OCI-LY1 (cell line): ENCODE measurements at regions not wholly inside any gene's neighbourhood (a gene's known extent, or its start where the extent isn't known, plus 50 kb on each side); places are given as distances from the start of the nearest gene placed in this dataset.

Experiments used
- H2AFZ ChIP-seq: fragments of 200-600 bp; sonication (generic), shearing (Covaris generic); 2 replicates; pipeline ENCODE4 v1.6.0; 2014; ENCODE audit warnings: antibody characterized with exemption, mild to moderate bottlenecking, low read length
- H3F3A ChIP-seq: fragments of 200-600 bp; sonication (generic), shearing (Covaris generic); 2 replicates; pipeline ENCODE4 v1.6.0; 2014; ENCODE audit warnings: mild to moderate bottlenecking, antibody characterized with exemption, low read length, moderate library complexity; ENCODE audit not compliant: insufficient read depth
- H3K27ac ChIP-seq: fragments of 200-600 bp; sonication (generic); 2 replicates; pipeline ENCODE4 v1.5.1; 2014; ENCODE audit warnings: low read length, mixed run types, mild to moderate bottlenecking, low read depth; ENCODE audit not compliant: poor library complexity, severe bottlenecking
- H3K27me3 ChIP-seq: fragments of 200-600 bp; sonication (generic); 2 replicates; pipeline ENCODE4 v1.6.0; 2014; ENCODE audit warnings: antibody characterized with exemption, mild to moderate bottlenecking, low read length, moderate library complexity; ENCODE audit not compliant: insufficient read depth
- H3K36me3 ChIP-seq: fragments of 200-600 bp; sonication (generic); 2 replicates; pipeline ENCODE4 v1.6.1; 2014; ENCODE audit warnings: mild to moderate bottlenecking, antibody characterized with exemption, low read length, moderate library complexity, mixed read lengths; ENCODE audit not compliant: insufficient read depth
- H3K4me1 ChIP-seq: fragments of 200-600 bp; sonication (generic); 2 replicates; pipeline ENCODE4 v1.5.1; 2014; ENCODE audit warnings: mild to moderate bottlenecking, low read length, moderate library complexity; ENCODE audit not compliant: insufficient read depth, severe bottlenecking
- H3K4me2 ChIP-seq: fragments of 200-600 bp; sonication (generic), shearing (Covaris generic); 2 replicates; pipeline ENCODE4 v1.6.1; 2014; ENCODE audit warnings: low read length
- H3K4me3 ChIP-seq: fragments of 200-600 bp; sonication (generic); 2 replicates; pipeline ENCODE4 v1.5.1; 2014; ENCODE audit warnings: low read length, low read depth, mild to moderate bottlenecking, mixed read lengths; ENCODE audit not compliant: poor library complexity, severe bottlenecking
- H3K79me2 ChIP-seq: fragments of 200-600 bp; shearing (Covaris generic); 2 replicates; pipeline ENCODE4 v1.6.1; 2016; ENCODE audit warnings: mixed run types, low read length, mixed read lengths; ENCODE audit not compliant: insufficient read depth
- H3K9ac ChIP-seq: fragments of 200-600 bp; sonication (generic), shearing (Covaris generic); 2 replicates; pipeline ENCODE4 v1.6.1; 2014; ENCODE audit warnings: mild to moderate bottlenecking, low read length, mixed read lengths
- H3K9me2 ChIP-seq: fragments of 200-600 bp; sonication (generic), shearing (Covaris generic); 2 replicates; pipeline ENCODE4 v1.6.1; 2014; ENCODE audit warnings: low read depth, mild to moderate bottlenecking, low read length, mixed read lengths
- H3K9me3 ChIP-seq: fragments of 200-600 bp; shearing (Covaris generic); 2 replicates; pipeline ENCODE4 v1.6.1; 2014; ENCODE audit warnings: low read length, mixed read lengths
- H4K20me1 ChIP-seq: fragments of 200-600 bp; sonication (generic), shearing (Covaris generic); 2 replicates; pipeline ENCODE4 v1.6.0; 2016; ENCODE audit warnings: mild to moderate bottlenecking, low read length; ENCODE audit not compliant: insufficient read depth
- EZH2 ChIP-seq: fragments of 200-600 bp; sonication (generic), shearing (Covaris generic); IDR thresholded peaks from 2 replicates; pipeline ENCODE4 v1.8.0; 2017; ENCODE audit warnings: borderline replicate concordance, mixed run types, mild to moderate bottlenecking, antibody characterized with exemption, low read length, moderate library complexity, mixed read lengths
- TF ChIP-seq, protein P1 (sequence below): fragments of 200-600 bp; sonication (generic), shearing (Covaris generic); IDR thresholded peaks from 2 replicates; pipeline ENCODE4 v1.5.1; 2017; ENCODE audit warnings: mild to moderate bottlenecking, antibody characterized with exemption, low read length, moderate library complexity, mixed read lengths

DNA sequence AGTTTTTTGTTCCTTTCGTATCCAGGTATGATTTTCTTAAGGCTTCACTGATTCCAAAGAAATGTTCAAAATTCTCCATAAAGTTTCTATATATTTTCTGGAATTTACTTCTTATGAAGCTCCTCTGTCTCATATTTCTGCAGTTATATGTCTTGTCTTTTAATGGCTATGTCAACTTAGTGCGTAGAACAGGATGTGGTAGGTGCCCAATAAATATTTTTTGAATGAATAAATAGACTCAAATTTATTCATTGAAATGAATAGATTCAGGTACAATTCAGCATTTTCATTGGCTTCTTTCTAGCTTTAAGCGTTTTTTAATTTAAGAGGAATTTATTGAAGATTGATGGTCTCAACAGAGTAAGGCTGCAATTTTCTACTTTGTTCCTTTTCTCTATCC is 231.9 kb upstream of the BOD1L1 start:
- Histone ChIP-seq H2AFZ (no peak overlapping the region), H3K9ac (no peak overlapping the region), H3K4me3 (no peak overlapping the region), H3K27me3 (no peaks in the 10 kb centered on the region), H3K9me2 (no peaks in the 10 kb centered on the region), H3K4me1 (no peaks in the 10 kb centered on the region), H4K20me1 (no peaks in the 10 kb centered on the region), H3K79me2 (no peaks in the 10 kb centered on the region), H3K9me3 (no peaks in the 10 kb centered on the region), H3K36me3 (no peaks in the 10 kb centered on the region), H3K27ac (no peak overlapping the region), H3F3A (no peaks in the 10 kb centered on the region), H3K4me2 (no peak overlapping the region)
- TF ChIP-seq, protein P1, sequence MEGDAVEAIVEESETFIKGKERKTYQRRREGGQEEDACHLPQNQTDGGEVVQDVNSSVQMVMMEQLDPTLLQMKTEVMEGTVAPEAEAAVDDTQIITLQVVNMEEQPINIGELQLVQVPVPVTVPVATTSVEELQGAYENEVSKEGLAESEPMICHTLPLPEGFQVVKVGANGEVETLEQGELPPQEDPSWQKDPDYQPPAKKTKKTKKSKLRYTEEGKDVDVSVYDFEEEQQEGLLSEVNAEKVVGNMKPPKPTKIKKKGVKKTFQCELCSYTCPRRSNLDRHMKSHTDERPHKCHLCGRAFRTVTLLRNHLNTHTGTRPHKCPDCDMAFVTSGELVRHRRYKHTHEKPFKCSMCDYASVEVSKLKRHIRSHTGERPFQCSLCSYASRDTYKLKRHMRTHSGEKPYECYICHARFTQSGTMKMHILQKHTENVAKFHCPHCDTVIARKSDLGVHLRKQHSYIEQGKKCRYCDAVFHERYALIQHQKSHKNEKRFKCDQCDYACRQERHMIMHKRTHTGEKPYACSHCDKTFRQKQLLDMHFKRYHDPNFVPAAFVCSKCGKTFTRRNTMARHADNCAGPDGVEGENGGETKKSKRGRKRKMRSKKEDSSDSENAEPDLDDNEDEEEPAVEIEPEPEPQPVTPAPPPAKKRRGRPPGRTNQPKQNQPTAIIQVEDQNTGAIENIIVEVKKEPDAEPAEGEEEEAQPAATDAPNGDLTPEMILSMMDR = no peak
- TF ChIP-seq EZH2 = no peak

DNA sequence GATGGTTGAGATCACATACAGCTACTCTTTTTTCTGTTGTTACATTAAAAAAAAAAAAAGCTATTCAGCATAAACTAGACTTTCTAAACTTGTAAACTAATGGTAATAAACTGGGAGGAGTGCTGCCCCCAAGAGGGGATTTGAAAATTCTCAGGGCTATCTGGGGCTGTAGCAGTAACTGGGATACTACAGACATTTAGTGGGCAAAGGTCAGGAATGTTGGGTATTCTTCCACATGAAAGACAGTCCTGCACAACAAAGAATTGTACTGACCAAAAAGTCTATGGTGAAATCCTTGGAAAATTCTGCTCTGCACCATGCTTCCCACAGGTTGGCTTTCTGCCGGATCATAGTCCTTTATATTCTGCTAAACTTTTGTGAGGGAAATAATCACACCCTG is 232.6 kb upstream of the BOD1L1 start:
- TF ChIP-seq, protein P1 = no peak; the same call in 1 of the 2 replicates
- no peak for TF ChIP-seq EZH2
- H4K20me1 ChIP-seq = no peaks in the 10 kb centered on the region
- H3K4me3 ChIP-seq = no peak overlapping the region
- no peaks in the 10 kb centered on the region for H3K9me3 ChIP-seq
- H3K79me2 ChIP-seq = no peaks in the 10 kb centered on the region
- no peaks in the 10 kb centered on the region for H3K9me2 ChIP-seq
- no peaks in the 10 kb centered on the region for H3K4me1 ChIP-seq
- no peaks in the 10 kb centered on the region for H3K36me3 ChIP-seq
- no peak overlapping the region for H3K9ac ChIP-seq
- H3K27me3 ChIP-seq = no peaks in the 10 kb centered on the region
- H3K4me2 ChIP-seq = no peak overlapping the region
- H2AFZ ChIP-seq = no peak overlapping the region
- no peaks in the 10 kb centered on the region for H3F3A ChIP-seq
- H3K27ac ChIP-seq = no peak overlapping the region

DNA sequence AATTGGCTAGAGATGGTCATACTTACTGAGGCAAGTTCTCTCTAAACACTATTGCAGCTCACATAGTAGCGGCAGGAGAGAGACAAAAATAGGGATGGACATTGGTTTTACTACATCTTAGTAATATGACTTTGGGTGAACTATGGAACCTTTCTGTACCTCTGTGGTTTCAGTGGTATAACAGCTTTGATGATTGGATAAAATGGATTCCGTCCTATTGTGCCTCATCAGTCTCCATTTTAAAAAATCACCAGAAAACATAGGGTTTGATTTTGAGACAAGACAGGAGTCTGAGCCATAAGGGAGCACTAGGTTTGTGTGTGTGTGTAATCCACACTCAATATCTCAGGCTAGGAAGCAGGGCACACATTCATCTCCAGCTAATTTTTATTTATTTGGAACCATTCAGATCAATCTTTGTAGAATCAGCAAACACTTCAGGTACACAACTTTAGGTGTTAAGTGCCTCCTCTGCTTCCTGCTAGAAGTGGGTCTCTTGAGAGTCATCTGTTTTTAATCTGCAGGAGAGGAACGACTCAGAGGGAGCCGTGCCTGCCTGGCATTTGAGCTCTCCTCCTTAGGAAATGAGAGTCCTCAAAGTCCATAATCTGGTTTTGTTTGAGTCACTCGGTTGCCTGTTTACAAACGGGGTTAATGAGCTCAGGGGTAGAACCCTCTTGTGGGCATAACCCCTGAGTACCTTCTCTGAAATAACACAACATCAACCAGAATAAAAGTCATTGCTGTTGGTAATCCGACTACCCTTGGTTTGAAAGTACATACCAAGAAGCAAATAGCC is 238.5 kb upstream of the BOD1L1 start:
- TF ChIP-seq, protein P1 = no peak
- no peak for TF ChIP-seq EZH2
- no peaks in the 10 kb centered on the region for H3K4me1 ChIP-seq
- no peaks in the 10 kb centered on the region for H3K36me3 ChIP-seq
- no peaks in the 10 kb centered on the region for H3F3A ChIP-seq
- no peak overlapping the region for H3K9ac ChIP-seq
- H3K9me3 ChIP-seq = no peaks in the 10 kb centered on the region
- H4K20me1 ChIP-seq = no peaks in the 10 kb centered on the region
- no peaks in the 10 kb centered on the region for H3K9me2 ChIP-seq
- H2AFZ ChIP-seq = no peak overlapping the region
- H3K79me2 ChIP-seq = no peaks in the 10 kb centered on the region
- H3K4me3 ChIP-seq = no peak overlapping the region
- no peak overlapping the region for H3K27ac ChIP-seq
- H3K4me2 ChIP-seq = no peak overlapping the region
- H3K27me3 ChIP-seq = no peaks in the 10 kb centered on the region
